GM12878 (cell line): ENCODE measurements at regions not wholly inside any gene's neighbourhood (a gene's known extent, or its start where the extent isn't known, plus 50 kb on each side); places are given as distances from the start of the nearest gene placed in this dataset.

Experiments
- CBFB ChIP-seq: IDR thresholded peaks from 2 replicates; pipeline ENCODE4 v1.6.1; 2016; ENCODE audit warnings: antibody characterized with exemption, low read depth
- CBX3 ChIP-seq: fragments of 200-600 bp; sonication (generic); IDR thresholded peaks from 2 replicates; pipeline ENCODE4 v1.6.1; 2016; ENCODE audit warnings: low read depth, borderline replicate concordance
- CEBPB ChIP-seq, 2 experiments: fragments of 150-350 bp in 1 of 2; IDR thresholded peaks; 2 replicates each; pipeline ENCODE4 v1.6.1; 2012 to 2014; ENCODE audit warnings: low read depth in 2 of 2, low read length in 2 of 2, borderline replicate concordance in 1 of 2, inconsistent platforms in 1 of 2
- CHD1 ChIP-seq: IDR thresholded peaks from 2 replicates; pipeline ENCODE4 v1.6.1; 2012; ENCODE audit warnings: low read depth, low read length, improper control_type of control experiment
- ESRRA ChIP-seq: IDR thresholded peaks from 2 replicates; pipeline ENCODE4 v1.6.1; 2012; ENCODE audit warnings: mild to moderate bottlenecking, low read length, improper control_type of control experiment
- ETV6 ChIP-seq, 2 experiments: fragments of 450-650 bp in 1 of 2; IDR thresholded peaks in 1 of 2; conservative IDR thresholded peaks in 1 of 2; 2 replicates each; pipeline ENCODE4 v1.6.1; 2014; ENCODE audit warnings: antibody characterized with exemption in 1 of 2, borderline replicate concordance in 1 of 2, low read depth in 1 of 2, mild to moderate bottlenecking in 1 of 2, moderate library complexity in 1 of 2
- GABPA ChIP-seq: IDR thresholded peaks from 2 replicates; pipeline ENCODE4 v1.6.1; 2014; ENCODE audit warnings: antibody characterized with exemption, low read depth, mild to moderate bottlenecking, inconsistent platforms
- POLR2A ChIP-seq: IDR thresholded peaks from 2 replicates; pipeline ENCODE4 v1.6.1; 2011; ENCODE audit warnings: low read depth, mild to moderate bottlenecking, low read length
- POLR2AphosphoS5 ChIP-seq: IDR thresholded peaks from 2 replicates; pipeline ENCODE4 v1.6.1; 2011; ENCODE audit warnings: mild to moderate bottlenecking, low read length, inconsistent platforms
- RBBP5 ChIP-seq: fragments of 200-600 bp; sonication (generic); conservative IDR thresholded peaks from 2 replicates; pipeline ENCODE4 v1.6.1; 2016
- REST ChIP-seq: IDR thresholded peaks from 2 replicates; pipeline ENCODE4 v1.6.1; 2012; ENCODE audit warnings: mild to moderate bottlenecking, low read depth, low read length
- SP1 ChIP-seq: IDR thresholded peaks from one replicate; pipeline ENCODE4 v1.6.1; 2011; ENCODE audit warnings: low read depth, low read length
- SPI1 ChIP-seq: IDR thresholded peaks from 2 replicates; pipeline ENCODE4 v1.6.1; 2011; ENCODE audit warnings: low read depth, mild to moderate bottlenecking, low read length, moderate library complexity, borderline replicate concordance; ENCODE audit not compliant: insufficient read depth
- TF ChIP-seq, protein P1 (sequence below), 3 experiments: IDR thresholded peaks in 2 of 3; conservative IDR thresholded peaks in 1 of 3; 2 replicates each; pipeline ENCODE4 v1.5.1; 2011; ENCODE audit warnings: low read depth in 3 of 3, low read length in 3 of 3, mild to moderate bottlenecking in 3 of 3, control low read depth in 2 of 3, moderate library complexity in 2 of 3, inconsistent platforms in 1 of 3, mixed read lengths in 1 of 3; ENCODE audit not compliant: control insufficient read depth in 2 of 3, insufficient read depth in 1 of 3; ENCODE audit errors: extremely low read depth in 1 of 3

GRCh38 chr10:25748509-25748908 is 185.5 kb upstream of the MYO3A start:
- no peak for TF ChIP-seq REST
- no peak for TF ChIP-seq ESRRA
- no peak for TF ChIP-seq SP1
- no peak for TF ChIP-seq GABPA
- TF ChIP-seq, protein P1, sequence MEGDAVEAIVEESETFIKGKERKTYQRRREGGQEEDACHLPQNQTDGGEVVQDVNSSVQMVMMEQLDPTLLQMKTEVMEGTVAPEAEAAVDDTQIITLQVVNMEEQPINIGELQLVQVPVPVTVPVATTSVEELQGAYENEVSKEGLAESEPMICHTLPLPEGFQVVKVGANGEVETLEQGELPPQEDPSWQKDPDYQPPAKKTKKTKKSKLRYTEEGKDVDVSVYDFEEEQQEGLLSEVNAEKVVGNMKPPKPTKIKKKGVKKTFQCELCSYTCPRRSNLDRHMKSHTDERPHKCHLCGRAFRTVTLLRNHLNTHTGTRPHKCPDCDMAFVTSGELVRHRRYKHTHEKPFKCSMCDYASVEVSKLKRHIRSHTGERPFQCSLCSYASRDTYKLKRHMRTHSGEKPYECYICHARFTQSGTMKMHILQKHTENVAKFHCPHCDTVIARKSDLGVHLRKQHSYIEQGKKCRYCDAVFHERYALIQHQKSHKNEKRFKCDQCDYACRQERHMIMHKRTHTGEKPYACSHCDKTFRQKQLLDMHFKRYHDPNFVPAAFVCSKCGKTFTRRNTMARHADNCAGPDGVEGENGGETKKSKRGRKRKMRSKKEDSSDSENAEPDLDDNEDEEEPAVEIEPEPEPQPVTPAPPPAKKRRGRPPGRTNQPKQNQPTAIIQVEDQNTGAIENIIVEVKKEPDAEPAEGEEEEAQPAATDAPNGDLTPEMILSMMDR (IDR thresholded peaks at IDR 0.05 in 2 of 3, conservative IDR thresholded peaks at IDR 0.05 in 1 of 3; ENCODE audit: control insufficient read depth in 2 of 3, extremely low read depth in 1 of 3, insufficient read depth in 1 of 3, low read depth in 3 of 3, low read length in 3 of 3) = no peak
- TF ChIP-seq RBBP5 = no peak
- no peak for TF ChIP-seq SPI1
- TF ChIP-seq POLR2A = no peak
- TF ChIP-seq POLR2AphosphoS5 = no peak
- TF ChIP-seq CEBPB (IDR thresholded peaks at IDR 0.05; ENCODE audit: borderline replicate concordance in 1 of 2, low read depth in 2 of 2, low read length in 2 of 2) = no peak
- TF ChIP-seq CHD1 = no peak
- TF ChIP-seq CBFB = no peak
- TF ChIP-seq CBX3 = no peak
- TF ChIP-seq ETV6 (conservative IDR thresholded peaks at IDR 0.05 in 1 of 2, IDR thresholded peaks at IDR 0.05 in 1 of 2; ENCODE audit: borderline replicate concordance in 1 of 2, low read depth in 1 of 2) = no peak
